Activated CD4-positive, alpha-beta T cell treated with anti-CD3 and anti-CD28 coated beads for 36 hours (primary cell): ENCODE measurements at regions not wholly inside any gene's neighbourhood (a gene's known extent, or its start where the extent isn't known, plus 50 kb on each side); places are given as distances from the start of the nearest gene placed in this dataset.

ENCODE experiments used
- ATAC-seq: fragments of 200-7000 bp; cut with Tn5 transposase; one replicate; pipeline ENCODE4 v1.10.0; 2021; ENCODE audit warnings: mild to moderate bottlenecking, moderate library complexity
- CTCF ChIA-PET: fragments of 350-600 bp; sonication (Branson Sonifier 250); formaldehyde crosslinking; loops from one replicate; lab custom pipeline; 2021; ENCODE audit warnings: antibody characterized with exemption; lab: Charles Lee
- POLR2A ChIA-PET: fragments of 350-600 bp; sonication (Branson Sonifier 250); formaldehyde crosslinking; loops from one replicate; lab custom pipeline; 2021; ENCODE audit warnings: antibody characterized with exemption, inconsistent platforms; lab: Charles Lee
- DNase-seq: peaks from one replicate; pipeline ENCODE4 v3.0.0-alpha.2; 2020
- H3K27ac Mint-ChIP-seq: one replicate; pipeline ENCODE4 v1.8.0; 2021; ENCODE audit warnings: mixed read lengths
- H3K27me3 Mint-ChIP-seq: one replicate; pipeline ENCODE4 v1.8.0; 2021; ENCODE audit warnings: mixed read lengths
- H3K36me3 Mint-ChIP-seq: one replicate; pipeline ENCODE4 v1.8.0; 2021; ENCODE audit warnings: low read depth, mixed read lengths
- H3K4me1 Mint-ChIP-seq: one replicate; pipeline ENCODE4 v1.8.0; 2021; ENCODE audit warnings: mixed read lengths
- H3K4me3 Mint-ChIP-seq: one replicate; pipeline ENCODE4 v1.8.0; 2021; ENCODE audit warnings: mild to moderate bottlenecking, moderate library complexity, mixed read lengths
- H3K9me3 Mint-ChIP-seq: one replicate; pipeline ENCODE4 v1.8.0; 2021; ENCODE audit warnings: low read depth, mixed read lengths
- intact Hi-C, 2 experiments: fragments of 100-400 bp; cut with DNase I in 1 of 2; cut with micrococcal nuclease in 1 of 2; formaldehyde crosslinking; loops; one replicate each; pipeline versions ENCODE4 v1.14.2 to v1.15.1; 2022 to 2024; cut with DNase I, micrococcal nuclease

DNA sequence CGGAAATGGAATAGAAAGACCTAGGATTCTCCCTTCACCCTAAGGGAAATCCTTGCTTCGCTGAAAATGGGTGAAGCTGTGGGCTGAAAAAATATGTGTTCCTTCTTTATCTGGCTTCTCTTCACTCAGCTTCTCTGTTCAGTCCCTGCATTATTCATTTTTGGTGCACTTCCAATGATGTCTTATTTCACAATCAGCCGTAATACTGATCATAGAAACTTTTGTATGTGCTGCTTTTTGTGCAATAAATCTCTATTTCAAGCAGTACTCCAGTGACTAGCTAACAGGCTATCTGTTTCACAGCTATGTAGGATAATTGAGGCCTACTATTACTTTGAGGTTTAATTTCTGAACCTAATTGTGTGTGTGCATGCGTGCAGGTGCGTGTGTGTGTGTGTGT, 144.6 kb downstream of the FOXL1 start:
- no peaks in the 10 kb centered on the region for H3K9me3 Mint-ChIP-seq
- DNase-seq (no peak), ATAC-seq (no peak)
- H3K27me3 Mint-ChIP-seq = peaks cover 10% of the 10 kb centered on the region
- H3K4me1 Mint-ChIP-seq = peaks cover 2% of the 10 kb centered on the region
- CTCF ChIA-PET = no interaction called here
- no peak overlapping the region for H3K27ac Mint-ChIP-seq
- intact Hi-C loops = no loop called here
- H3K4me3 Mint-ChIP-seq = no peak overlapping the region
- no peaks in the 10 kb centered on the region for H3K36me3 Mint-ChIP-seq
- POLR2A ChIA-PET = no interaction called here

DNA sequence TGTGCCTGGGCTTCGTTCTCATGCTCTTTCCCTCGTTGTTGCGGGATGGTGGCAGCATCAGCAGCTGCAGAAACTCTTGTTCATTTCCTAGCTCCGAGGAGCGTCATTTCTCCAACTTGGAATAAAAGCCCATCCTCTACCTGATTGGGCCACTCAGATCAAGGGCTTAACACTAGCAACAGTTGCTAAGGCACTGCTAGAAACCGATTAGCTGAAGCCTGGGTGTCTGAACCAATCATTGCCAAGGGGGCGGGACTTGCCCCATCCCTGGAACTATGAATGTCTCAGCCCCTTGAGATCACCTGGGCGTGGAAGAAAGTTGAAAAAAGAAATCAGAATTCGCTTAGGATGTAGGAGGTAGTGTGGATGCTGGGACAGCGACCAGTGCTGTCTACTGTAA, 145.3 kb downstream of the FOXL1 start:
- ATAC-seq (no peak), DNase-seq (no peak)
- H3K36me3 Mint-ChIP-seq = no peaks in the 10 kb centered on the region
- intact Hi-C loops = no loop called here
- no peak overlapping the region for H3K4me3 Mint-ChIP-seq
- no peak overlapping the region for H3K27ac Mint-ChIP-seq
- H3K27me3 Mint-ChIP-seq = peaks cover 10% of the 10 kb centered on the region
- POLR2A ChIA-PET = no interaction called here
- CTCF ChIA-PET = interaction anchor here (0.7 kb wide), 1 partner anchor 53 kb away, joined by 3 read pairs; no protein-coding TSS in a partner anchor
- H3K9me3 Mint-ChIP-seq = no peaks in the 10 kb centered on the region
- H3K4me1 Mint-ChIP-seq = no peaks in the 10 kb centered on the region

DNA sequence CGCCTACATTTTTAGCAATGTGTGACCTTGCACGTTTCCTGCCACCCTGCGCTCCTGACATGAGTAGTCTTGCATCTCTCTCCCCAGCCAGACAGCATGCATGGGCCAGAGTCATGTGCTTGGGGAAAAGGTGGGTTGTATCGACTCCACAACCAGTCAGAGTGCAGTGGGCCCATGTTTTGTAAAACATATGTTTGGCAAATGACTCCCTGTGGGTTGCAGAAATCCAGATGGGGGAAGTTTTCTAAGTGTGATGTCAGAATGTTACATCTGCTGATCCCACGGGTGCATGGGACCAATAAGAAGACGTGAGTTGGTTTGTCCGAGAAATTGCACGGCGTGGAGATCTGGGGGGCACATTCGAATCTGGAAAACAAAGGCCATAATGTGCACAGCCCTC, 147.1 kb downstream of the FOXL1 start:
- Mint-ChIP-seq H3K27ac (no peak overlapping the region), H3K27me3 (peaks cover 10% of the 10 kb centered on the region), H3K9me3 (no peaks in the 10 kb centered on the region), H3K4me3 (no peak overlapping the region), H3K36me3 (no peaks in the 10 kb centered on the region), H3K4me1 (no peaks in the 10 kb centered on the region)
- ATAC-seq (no peak), DNase-seq (no peak)
- ChIA-PET CTCF (no interaction called here), POLR2A (no interaction called here)
- intact Hi-C loops = no loop called here

DNA sequence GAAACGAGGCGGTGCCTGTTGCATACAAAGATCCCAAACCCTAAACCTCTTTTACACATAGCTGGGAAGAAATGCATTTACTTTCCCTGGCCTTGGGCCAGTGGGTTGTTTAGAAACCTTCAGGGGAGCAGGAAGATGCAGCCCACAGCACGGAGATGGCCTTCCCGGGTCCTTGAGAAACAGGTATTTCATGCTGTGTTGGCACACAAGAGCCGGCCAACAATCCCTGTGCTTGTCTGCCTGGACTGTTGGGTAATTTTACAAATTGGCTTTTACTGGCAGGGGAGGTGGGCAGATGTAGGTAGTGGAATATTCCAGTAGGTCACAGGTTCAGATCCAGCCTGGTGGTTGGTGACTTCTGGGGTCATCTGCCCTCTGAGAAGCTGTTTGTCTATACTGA, 148.0 kb downstream of the FOXL1 start:
- POLR2A ChIA-PET = no interaction called here
- Mint-ChIP-seq H3K27ac (no peak overlapping the region), H3K9me3 (no peaks in the 10 kb centered on the region), H3K27me3 (peaks cover 10% of the 10 kb centered on the region), H3K36me3 (no peaks in the 10 kb centered on the region), H3K4me3 (no peak overlapping the region), H3K4me1 (no peaks in the 10 kb centered on the region)
- intact Hi-C loops = no loop called here
- DNase-seq (no peak), ATAC-seq (no peak)
- CTCF ChIA-PET = no interaction called here

DNA sequence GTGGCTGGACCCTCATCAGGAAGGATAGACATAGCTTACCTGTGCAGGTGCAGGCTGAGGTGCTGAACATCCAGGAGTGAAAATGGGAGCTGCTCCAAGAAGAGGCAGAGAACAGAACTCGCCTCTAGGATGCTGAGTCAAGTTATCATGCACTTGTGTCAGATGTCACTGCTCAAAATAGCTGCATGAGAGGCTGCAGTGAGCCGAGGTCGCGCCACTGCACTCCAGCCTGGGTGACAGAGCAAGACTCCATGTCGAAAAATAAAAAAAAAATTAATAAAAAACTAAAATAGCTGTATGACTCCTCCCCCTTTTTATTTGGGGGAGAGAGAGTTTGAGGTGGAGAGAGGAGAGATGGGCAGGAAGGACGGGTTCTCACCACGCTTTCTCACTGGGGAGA, 148.8 kb downstream of the FOXL1 start:
- intact Hi-C loops = no loop called here
- POLR2A ChIA-PET = no interaction called here
- CTCF ChIA-PET = no interaction called here
- Mint-ChIP-seq H3K27me3 (peaks cover 14% of the 10 kb centered on the region), H3K27ac (no peak overlapping the region), H3K36me3 (no peaks in the 10 kb centered on the region), H3K4me1 (no peaks in the 10 kb centered on the region), H3K4me3 (no peak overlapping the region), H3K9me3 (no peaks in the 10 kb centered on the region)
- ATAC-seq (no peak), DNase-seq (no peak)

DNA sequence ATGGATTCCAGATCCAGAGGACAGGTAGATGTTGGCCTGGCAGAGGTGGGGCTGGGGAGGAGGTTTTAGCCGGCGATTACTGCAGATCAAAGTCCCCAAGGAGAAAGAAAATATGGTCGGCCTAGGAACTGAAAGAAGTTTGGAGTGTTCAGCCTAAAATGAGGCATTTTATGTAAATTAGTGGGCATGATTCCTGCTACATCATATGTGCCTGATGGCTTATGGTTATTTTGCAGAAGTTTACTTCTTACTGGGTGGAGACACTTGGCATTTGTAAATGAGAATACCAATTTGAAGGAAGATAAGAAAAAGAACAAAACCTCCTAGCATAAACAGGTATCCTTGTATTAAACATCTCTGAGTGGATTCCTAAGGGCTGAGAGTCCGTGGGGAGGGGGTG, 149.3 kb downstream of the FOXL1 start:
- ATAC-seq = no peak
- H3K36me3 Mint-ChIP-seq = no peaks in the 10 kb centered on the region
- H3K4me1 Mint-ChIP-seq = no peaks in the 10 kb centered on the region

DNA sequence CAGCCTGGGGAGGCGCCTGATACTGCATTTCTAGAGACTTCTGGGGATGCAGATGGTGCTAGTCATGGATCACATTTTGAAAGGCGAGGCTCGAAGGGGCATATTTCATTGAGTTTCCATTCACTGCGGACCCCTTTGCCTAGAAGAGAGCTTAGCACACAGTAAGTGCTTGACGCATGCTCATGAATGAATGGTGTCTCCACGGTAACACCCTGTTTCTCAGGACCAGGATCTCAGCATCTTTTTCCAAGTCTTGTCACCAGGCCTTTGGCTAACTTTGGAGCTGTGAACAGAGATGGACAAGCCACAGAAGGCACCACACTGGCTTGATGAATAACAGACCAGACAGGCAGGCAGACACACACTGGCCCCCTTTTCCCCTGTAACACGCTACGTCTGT, 151.3 kb downstream of the FOXL1 start:
- ATAC-seq (no peak), DNase-seq (no peak)
- Mint-ChIP-seq H3K4me1 (no peaks in the 10 kb centered on the region), H3K27me3 (peaks cover 27% of the 10 kb centered on the region), H3K4me3 (no peak overlapping the region), H3K27ac (no peak overlapping the region), H3K9me3 (no peaks in the 10 kb centered on the region), H3K36me3 (no peaks in the 10 kb centered on the region)
- intact Hi-C loops = no loop called here
- ChIA-PET POLR2A (no interaction called here), CTCF (no interaction called here)

More for the DNA sequence above, 149.3 kb downstream of the FOXL1 start:
- Mint-ChIP-seq H3K27me3 (peaks cover 19% of the 10 kb centered on the region), H3K9me3 (no peaks in the 10 kb centered on the region), H3K27ac (no peak overlapping the region), H3K4me3 (no peak overlapping the region)
- intact Hi-C loops = no loop called here
- ChIA-PET POLR2A (no interaction called here), CTCF (no interaction called here)
- no peak for DNase-seq

DNA sequence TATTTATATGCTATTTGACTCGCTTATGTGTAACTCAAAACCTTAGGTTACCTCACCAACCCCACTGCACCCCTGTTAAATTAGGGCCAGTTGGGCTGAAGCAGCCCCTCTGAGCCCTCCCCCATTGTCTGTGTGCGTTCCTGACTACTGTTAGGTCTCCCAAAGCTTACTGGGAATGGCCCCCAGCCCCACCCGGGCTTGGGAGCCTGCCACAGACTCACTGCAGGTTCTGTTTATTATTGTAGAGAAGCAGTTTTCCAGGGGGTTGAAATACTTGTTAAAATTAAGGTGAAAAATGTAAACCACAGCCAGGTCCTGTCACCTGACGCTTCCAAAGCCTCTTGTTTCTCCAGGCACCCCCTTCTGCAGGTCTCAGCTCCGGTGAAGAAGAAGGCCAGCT, 151.7 kb downstream of the FOXL1 start:
- DNase-seq (no peak), ATAC-seq (no peak)
- CTCF ChIA-PET = no interaction called here
- no peak overlapping the region for H3K4me3 Mint-ChIP-seq
- intact Hi-C loops = no loop called here
- POLR2A ChIA-PET = no interaction called here
- peaks cover 29% of the 10 kb centered on the region for H3K27me3 Mint-ChIP-seq
- no peaks in the 10 kb centered on the region for H3K36me3 Mint-ChIP-seq
- H3K4me1 Mint-ChIP-seq = no peaks in the 10 kb centered on the region
- H3K27ac Mint-ChIP-seq = no peak overlapping the region
- no peaks in the 10 kb centered on the region for H3K9me3 Mint-ChIP-seq

DNA sequence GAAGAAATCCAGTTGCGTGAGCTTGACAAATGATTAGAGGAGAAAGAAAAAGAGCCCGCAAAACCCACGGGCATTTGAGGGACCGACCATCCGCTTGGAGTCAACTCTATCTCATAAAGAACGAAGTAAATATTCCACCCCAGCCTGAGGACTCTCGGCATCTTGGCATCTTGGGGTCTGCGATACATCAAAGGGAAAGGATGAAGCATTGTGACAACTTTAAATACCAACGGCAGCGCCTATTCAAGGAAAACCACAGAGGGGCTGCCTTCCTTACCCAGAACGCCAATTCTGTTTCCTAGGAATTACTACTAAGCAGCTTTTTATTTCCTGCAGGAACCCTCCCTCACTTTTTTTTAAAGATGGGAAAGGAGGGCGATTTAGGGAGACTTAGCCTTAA, 152.2 kb downstream of the FOXL1 start:
- H3K4me3 Mint-ChIP-seq = no peak overlapping the region
- H3K36me3 Mint-ChIP-seq = no peaks in the 10 kb centered on the region
- peaks cover 24% of the 10 kb centered on the region for H3K27me3 Mint-ChIP-seq
- no peak overlapping the region for H3K27ac Mint-ChIP-seq
- H3K4me1 Mint-ChIP-seq = no peaks in the 10 kb centered on the region
- ATAC-seq (no peak), DNase-seq (no peak)
- no peaks in the 10 kb centered on the region for H3K9me3 Mint-ChIP-seq
- POLR2A ChIA-PET = no interaction called here
- intact Hi-C loops = no loop called here
- CTCF ChIA-PET = interaction anchor here (0.7 kb wide), 1 partner anchor 38 kb away, joined by 3 read pairs; no protein-coding TSS in a partner anchor

DNA sequence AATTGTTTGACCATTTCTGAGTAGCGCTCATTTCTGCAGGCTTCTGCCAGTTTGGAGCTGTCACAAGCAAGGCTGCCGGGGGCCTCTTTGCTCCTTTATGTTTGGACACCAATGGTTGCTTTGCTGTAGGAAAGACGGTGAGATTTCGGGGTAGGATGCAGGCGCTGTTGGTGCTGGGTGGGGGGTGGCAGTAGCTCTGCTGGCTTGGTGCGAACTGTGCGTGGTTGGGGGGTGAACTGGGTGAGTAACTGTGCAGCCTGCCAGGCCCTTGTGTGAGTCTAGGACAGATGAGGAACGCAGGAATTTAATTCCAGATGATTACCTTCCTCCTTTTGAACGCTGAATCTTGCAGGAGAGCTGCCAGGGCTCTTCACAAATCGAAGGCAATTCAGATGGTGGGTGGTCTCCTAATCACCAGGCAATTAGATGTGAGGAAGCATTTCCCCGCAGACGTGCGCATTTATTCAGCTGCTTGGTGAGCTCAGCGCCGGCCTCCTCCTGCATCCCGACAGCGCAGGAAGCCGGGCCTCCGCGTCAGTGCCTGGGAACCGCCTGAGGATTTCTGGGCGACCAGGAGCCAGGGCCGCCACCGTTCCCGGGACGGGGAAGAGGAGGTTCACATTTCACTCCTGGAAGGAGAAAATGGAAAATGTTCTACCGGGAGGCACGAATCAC, 154.4 kb downstream of the FOXL1 start:
- POLR2A ChIA-PET = no interaction called here
- H3K36me3 Mint-ChIP-seq = no peaks in the 10 kb centered on the region

DNA sequence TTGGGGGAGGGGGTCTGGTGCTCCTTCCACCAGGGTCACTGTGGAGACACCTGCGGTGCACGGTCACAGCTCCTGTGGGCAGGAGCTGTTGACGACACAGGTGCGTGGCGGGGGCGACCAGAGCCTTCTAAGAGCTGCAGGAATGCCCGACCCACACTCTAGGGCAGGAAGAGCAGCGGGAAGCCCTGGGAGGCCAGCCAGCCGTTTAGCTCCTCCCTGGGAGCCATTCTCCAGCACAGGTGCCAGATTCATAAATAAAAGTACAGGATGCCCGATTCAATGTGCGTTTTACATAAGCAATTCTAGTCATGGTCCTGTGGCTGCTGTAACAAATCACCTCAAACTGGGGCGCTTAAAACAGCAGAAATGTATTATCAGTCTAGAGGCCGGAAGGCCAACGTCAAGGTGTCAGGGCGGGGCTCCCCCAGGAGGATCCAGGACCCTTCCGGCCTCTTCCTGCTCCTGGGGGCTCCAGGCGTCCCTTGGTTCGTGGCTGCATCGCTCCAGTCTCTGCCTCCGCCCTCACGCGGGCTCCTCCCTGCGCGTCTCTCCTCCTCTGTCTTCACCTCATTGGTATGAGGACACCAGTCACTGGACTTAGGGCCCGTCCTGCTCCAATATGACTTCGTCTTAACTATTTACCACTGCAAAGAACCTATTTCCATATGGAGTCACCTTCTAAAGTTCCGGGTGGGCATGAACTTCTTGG, 155.4 kb downstream of the FOXL1 start:
- no peaks in the 10 kb centered on the region for H3K36me3 Mint-ChIP-seq
- H3K27ac Mint-ChIP-seq = no peak overlapping the region
- ChIA-PET POLR2A (no interaction called here), CTCF (no interaction called here)
- no peaks in the 10 kb centered on the region for H3K4me1 Mint-ChIP-seq
- intact Hi-C loops = no loop called here
- DNase-seq (no peak), ATAC-seq (no peak)
- H3K4me3 Mint-ChIP-seq = no peak overlapping the region
- no peaks in the 10 kb centered on the region for H3K9me3 Mint-ChIP-seq
- H3K27me3 Mint-ChIP-seq = peaks cover 22% of the 10 kb centered on the region

More for the DNA sequence above, 154.4 kb downstream of the FOXL1 start:
- Mint-ChIP-seq H3K9me3 (no peaks in the 10 kb centered on the region), H3K4me1 (no peaks in the 10 kb centered on the region), H3K4me3 (no peak overlapping the region), H3K27me3 (peaks cover 24% of the 10 kb centered on the region), H3K27ac (no peak overlapping the region)
- CTCF ChIA-PET = no interaction called here
- DNase-seq (no peak), ATAC-seq (no peak)
- intact Hi-C loops = no loop called here
